ENCODE measurements at regions not wholly inside any gene's neighbourhood (a gene's known extent, or its start where the extent isn't known, plus 50 kb on each side); places are given as distances from the start of the nearest gene placed in this dataset.

DNA sequence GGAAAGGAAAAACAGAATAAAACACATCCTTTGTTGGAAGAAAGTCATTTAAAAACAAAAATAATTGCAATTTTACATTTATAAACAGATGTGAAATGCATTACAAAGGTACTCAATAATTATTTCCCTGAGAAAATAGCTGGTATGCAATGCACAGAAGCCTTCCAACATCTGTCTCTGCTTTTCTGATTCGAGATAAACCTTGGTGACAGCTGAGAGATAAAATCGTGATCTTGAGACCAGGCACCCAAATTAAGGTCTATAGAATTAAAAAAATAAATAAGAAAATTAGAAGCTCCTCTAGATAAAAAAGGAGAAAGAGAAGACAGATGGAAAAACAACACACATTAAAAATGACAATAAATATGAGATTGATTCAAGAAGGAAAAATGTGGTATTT lies 544.0 kb downstream of the SPRY1 start:
- Histone ChIP-seq H3K27ac (no peak overlapping the region), H3K36me3 (replicated peaks) (no peaks in the 10 kb centered on the region), H3K4me3 (ENCODE audit: low read depth, low read length) (no peak overlapping the region), H3K27me3 (replicated peaks) (no peaks in the 10 kb centered on the region)
- no peak for DNase-seq
- in situ Hi-C loops (cut with HindIII; ENCODE audit: low pct_ligation_motif_present, low sequenced_read_pairs): no loop called here
- TF ChIP-seq, protein P1, sequence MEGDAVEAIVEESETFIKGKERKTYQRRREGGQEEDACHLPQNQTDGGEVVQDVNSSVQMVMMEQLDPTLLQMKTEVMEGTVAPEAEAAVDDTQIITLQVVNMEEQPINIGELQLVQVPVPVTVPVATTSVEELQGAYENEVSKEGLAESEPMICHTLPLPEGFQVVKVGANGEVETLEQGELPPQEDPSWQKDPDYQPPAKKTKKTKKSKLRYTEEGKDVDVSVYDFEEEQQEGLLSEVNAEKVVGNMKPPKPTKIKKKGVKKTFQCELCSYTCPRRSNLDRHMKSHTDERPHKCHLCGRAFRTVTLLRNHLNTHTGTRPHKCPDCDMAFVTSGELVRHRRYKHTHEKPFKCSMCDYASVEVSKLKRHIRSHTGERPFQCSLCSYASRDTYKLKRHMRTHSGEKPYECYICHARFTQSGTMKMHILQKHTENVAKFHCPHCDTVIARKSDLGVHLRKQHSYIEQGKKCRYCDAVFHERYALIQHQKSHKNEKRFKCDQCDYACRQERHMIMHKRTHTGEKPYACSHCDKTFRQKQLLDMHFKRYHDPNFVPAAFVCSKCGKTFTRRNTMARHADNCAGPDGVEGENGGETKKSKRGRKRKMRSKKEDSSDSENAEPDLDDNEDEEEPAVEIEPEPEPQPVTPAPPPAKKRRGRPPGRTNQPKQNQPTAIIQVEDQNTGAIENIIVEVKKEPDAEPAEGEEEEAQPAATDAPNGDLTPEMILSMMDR (IDR thresholded peaks at IDR 0.05; ENCODE audit: low read depth, low read length, missing control alignments): no peak

DNA sequence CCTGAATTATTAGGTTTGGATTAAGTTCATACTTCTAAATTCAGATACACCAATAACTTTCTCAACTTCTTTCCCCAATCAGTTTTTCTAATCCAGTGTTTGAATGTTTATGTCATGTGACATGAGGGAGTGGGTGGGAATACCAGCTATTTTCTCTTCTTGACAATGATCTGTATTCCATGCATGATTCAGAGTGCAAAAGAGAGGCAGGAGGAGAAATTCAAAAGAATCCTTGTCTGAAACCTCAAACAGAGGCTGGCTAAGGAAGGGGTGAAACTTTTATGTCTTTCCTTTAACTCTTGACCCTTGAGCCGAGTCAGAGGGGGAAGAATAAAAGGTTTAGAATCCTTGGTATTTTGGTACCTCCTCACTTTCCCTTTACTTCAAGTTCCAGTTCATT lies 544.7 kb downstream of the SPRY1 start:
- Histone ChIP-seq H3K4me3 (ENCODE audit: low read depth, low read length) (no peak overlapping the region), H3K27ac (peak overlapping the region; percentile 17), H3K36me3 (replicated peaks) (no peaks in the 10 kb centered on the region), H3K27me3 (replicated peaks) (no peaks in the 10 kb centered on the region)
- peak; percentile 11 for DNase-seq
- in situ Hi-C loops (cut with HindIII; ENCODE audit: low pct_ligation_motif_present, low sequenced_read_pairs): no loop called here
- TF ChIP-seq, protein P1 (IDR thresholded peaks at IDR 0.05; ENCODE audit: low read depth, low read length, missing control alignments): no peak

DNA sequence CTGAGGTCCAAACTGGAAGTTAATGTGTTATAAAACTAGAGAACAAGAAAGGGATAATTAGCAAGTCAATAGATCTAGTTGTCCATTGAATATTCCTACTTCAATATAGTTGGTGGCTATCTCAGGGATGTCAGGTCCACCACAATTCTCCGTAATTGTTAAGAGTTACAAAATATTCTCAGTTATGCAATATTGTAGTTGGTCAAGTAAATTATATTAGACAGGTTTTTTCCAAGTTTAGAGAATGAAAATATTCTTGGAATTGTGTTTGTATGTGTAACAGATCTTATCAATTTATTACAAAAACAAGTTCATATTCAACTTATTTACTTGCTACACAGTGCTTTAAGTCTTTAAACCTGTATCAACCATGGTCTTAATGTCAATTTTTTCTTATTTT lies 547.4 kb downstream of the SPRY1 start:
- no peaks in the 10 kb centered on the region for H3K27me3 ChIP-seq (replicated peaks)
- TF ChIP-seq, protein P1 (IDR thresholded peaks at IDR 0.05; ENCODE audit: low read depth, low read length, missing control alignments): no peak
- no peaks in the 10 kb centered on the region for H3K36me3 ChIP-seq (replicated peaks)
- H3K27ac ChIP-seq: no peak overlapping the region
- DNase-seq: no peak
- in situ Hi-C loops (cut with HindIII; ENCODE audit: low pct_ligation_motif_present, low sequenced_read_pairs): no loop called here
- no peak overlapping the region for H3K4me3 ChIP-seq (ENCODE audit: low read depth, low read length)

DNA sequence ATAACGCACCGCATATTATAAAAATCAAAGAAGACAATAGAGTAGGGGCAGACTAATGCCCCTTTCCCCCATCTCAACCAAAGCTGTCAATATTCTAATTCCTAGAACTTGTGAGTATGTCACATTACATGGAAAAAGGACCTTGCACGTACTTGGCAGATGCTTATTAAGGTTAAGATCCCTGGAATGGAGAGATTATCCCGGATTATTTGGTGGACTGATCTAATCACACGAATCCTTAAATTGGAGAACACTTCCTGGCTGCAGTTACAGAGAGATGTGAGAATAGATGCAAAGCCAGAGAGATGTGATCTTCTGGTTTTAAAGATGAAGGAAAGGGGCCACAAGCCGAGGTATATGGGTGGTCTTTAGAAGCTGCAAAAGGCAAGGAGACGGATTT lies 548.7 kb downstream of the SPRY1 start:
- TF ChIP-seq, protein P1 (IDR thresholded peaks at IDR 0.05; ENCODE audit: low read depth, low read length, missing control alignments): no peak
- H3K27me3 ChIP-seq (replicated peaks): no peaks in the 10 kb centered on the region
- no peaks in the 10 kb centered on the region for H3K36me3 ChIP-seq (replicated peaks)
- H3K27ac ChIP-seq: no peak overlapping the region
- DNase-seq: no peak
- H3K4me3 ChIP-seq (ENCODE audit: low read depth, low read length): no peak overlapping the region
- in situ Hi-C loops (cut with HindIII; ENCODE audit: low pct_ligation_motif_present, low sequenced_read_pairs): no loop called here

DNA sequence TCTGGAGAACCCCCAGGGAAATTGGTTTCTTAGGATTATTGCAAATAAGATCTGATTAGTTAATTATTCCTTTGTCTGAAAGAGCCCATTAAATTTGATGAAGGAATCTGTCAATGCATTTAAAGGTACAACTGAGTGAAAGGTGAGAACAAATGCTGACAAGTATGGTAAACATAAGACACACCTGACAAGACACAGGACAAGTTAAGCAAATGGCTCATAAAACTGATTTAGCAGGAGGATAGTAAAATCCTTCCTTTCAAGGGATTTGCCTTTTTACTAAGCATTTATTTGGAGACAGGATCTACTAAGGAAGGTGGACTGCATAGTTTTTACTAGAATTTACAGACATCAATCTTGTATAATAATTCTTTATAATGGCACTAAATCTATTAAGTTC lies 553.9 kb downstream of the SPRY1 start:
- Histone ChIP-seq H3K27ac (no peak overlapping the region), H3K36me3 (replicated peaks) (no peaks in the 10 kb centered on the region), H3K4me3 (ENCODE audit: low read depth, low read length) (no peak overlapping the region), H3K27me3 (replicated peaks) (no peaks in the 10 kb centered on the region)
- TF ChIP-seq, protein P1 (IDR thresholded peaks at IDR 0.05; ENCODE audit: low read depth, low read length, missing control alignments): no peak
- no peak for DNase-seq
- in situ Hi-C loops (cut with HindIII; ENCODE audit: low pct_ligation_motif_present, low sequenced_read_pairs): no loop called here

DNA sequence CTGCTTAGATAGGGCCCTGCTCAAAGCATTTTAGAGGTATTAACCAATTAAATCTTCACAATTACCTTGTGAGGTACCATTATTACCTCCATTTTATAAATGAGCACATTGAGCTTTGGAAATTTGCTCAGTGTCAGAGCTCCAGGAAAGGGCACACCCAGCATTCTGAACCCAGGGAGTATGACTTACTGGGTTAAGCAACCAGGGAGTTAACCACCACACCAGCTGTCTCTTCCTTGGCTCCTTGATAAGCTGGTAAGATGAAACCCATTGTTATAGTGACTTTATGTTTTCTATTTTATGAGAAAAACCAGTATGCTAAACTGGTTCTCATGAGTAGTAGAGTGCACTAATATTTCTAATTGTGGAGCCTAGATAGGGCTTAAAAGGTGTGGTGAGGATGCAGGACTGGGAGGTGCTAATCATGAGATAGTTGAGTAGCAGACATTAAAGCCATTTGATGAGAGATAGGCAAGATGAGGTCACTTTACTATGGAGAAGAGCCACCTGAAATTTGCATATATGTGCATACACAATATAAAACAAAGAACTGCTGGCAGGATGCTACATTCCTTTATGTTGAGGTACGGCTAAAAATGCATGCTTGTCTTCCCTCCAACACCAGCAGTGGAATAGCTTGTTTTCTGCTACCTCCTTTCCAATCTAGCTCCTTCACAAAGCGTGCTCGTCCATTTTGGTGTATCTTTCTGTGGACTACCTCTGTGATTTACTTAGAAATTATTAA lies 556.1 kb downstream of the SPRY1 start:
- TF ChIP-seq, protein P1 (IDR thresholded peaks at IDR 0.05; ENCODE audit: low read depth, low read length, missing control alignments): no peak
- Histone ChIP-seq H3K27me3 (replicated peaks) (no peaks in the 10 kb centered on the region), H3K4me3 (ENCODE audit: low read depth, low read length) (no peak overlapping the region), H3K36me3 (replicated peaks) (no peaks in the 10 kb centered on the region), H3K27ac (no peak overlapping the region)
- DNase-seq: no peak
- in situ Hi-C loops (cut with HindIII; ENCODE audit: low pct_ligation_motif_present, low sequenced_read_pairs): no loop called here

All from brain microvascular endothelial cell (primary cell).